HG02938 (cell line): ENCODE measurements at regions not wholly inside any gene's neighbourhood (a gene's known extent, or its start where the extent isn't known, plus 50 kb on each side); places are given as distances from the start of the nearest gene placed in this dataset.
"Not testable (repeated sequence)": the region's sequence is repeated elsewhere in the genome, so short reads cannot be mapped to it uniquely, and the experiment has no call there.

Experiments
- ATAC-seq: cut with Tn5 transposase; IDR thresholded peaks from one replicate; pipeline ENCODE4 v1.9.1; 2021; ENCODE audit warnings: mild to moderate bottlenecking, moderate library complexity; ENCODE audit not compliant: unreplicated experiment

- ATAC-seq: not testable (repeated sequence)
These were observed 197.4 kb upstream of the ZNF469 start for GRCh38 chr16:88185406-88185805.

DNA sequence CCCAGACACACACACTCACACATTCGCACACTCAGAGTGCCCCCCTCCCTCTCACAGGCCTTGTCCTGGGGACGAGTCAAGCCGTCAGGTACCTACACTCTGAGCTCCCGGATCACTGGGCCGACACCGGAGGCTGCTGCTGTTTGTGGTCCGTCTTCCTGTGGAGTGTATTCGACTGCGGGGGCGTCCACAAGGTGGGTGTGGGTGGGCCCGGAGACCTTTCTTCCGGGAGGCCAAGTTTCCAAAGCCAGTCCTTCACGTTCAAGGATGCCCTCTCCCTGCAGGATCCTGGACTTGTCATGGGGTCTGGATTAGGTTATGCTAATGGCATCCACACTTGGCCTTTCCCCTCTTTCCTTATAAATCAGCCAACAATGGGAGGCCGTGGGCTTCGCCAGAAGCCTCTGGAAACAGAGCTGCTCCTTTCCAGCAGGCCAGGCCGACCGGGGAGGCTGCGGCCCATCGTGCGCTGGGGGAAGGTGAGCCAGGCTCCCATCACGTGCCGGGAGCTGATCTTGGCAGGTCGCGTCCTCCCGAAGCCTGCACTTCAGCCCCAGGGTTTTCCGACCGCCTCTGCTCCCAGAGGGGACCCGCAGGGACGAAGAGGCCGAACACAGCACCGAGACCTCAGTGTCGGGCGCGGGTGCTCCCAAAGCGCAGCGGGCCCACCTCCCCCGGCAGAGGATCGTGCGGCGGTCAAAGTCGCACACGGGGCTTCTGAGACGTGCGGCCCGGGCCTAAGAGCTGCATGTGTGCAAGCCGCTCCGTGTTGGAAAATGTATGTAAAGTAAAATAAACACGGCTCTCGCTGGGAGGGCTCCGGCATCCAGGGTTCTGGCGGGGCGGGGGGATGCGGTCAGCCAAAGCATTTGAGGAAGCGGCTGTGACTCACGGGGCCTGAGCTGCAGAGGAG lies 196.5 kb upstream of the ZNF469 start:
- not testable (repeated sequence) for ATAC-seq

DNA sequence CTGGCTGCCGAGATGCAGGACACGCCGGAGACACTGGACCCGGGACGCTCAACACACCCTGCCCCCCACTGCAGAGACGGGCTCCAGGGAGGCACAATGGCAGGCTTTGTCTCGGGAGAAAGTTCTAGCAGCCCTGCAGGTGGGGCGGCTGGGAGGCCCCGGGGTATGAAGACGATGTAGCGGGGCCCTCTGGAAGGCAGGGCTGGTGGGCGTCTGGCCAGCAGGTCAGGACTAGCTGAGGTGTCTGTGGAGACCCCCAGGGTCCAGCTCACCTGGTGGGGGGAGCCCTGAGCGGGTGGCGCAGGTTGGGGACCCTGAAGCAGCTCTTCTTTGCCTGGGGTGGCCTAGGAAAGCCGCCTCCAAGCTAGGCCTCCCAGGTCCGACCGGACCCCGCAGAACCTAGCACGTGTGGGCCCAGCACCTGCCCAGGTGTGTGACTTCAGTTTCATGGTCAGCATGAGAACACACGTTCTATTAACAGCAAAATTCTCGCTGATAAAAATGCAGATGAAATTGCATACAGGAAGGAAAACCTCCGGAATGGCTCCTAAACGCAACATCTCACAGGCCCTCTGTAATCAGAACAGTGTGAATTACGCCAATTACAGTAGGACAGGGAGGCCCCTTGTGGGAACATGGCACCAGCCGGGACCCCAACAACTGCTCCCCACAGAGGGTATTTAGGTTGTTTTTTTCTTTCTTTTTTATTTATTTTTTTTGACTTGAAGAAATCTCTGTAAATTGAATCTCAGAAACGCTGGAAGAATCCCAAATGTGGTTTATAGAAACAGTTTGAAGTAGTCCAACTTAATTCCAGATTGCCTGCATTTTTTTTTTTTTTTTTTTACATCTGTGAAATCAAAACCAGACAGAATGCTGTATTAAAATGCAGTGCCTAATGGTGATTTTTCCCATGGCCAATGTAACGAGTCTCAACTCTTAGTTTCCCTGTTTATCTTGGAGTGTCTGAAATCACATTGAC lies 195.6 kb upstream of the ZNF469 start:
- not testable (repeated sequence) for ATAC-seq

GRCh38 chr16:88188171-88188895 lies 194.4 kb upstream of the ZNF469 start:
- ATAC-seq: not testable (repeated sequence)

GRCh38 chr16:88190592-88191095 lies 192.1 kb upstream of the ZNF469 start:
- not testable (repeated sequence) for ATAC-seq

DNA sequence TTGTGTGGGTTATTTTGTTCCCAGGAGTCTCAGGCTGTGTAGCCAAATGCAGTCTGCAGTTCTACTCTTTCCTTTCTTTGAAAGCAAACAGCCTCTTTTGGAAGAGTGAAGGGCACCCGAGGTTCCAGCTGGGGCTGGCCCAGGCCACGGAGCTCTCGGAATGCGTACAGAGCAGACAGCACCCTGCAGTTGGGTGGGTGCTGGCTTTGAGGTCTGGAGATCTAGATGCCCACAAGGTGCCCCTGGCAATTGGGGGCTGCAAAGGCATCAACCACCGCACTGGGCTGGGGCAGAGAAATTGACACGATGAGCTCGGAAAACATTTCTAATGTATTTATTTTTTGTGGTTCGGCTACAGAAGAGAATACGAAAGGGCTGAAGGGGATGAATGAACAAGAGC lies 191.6 kb upstream of the ZNF469 start:
- ATAC-seq: not testable (repeated sequence)

DNA sequence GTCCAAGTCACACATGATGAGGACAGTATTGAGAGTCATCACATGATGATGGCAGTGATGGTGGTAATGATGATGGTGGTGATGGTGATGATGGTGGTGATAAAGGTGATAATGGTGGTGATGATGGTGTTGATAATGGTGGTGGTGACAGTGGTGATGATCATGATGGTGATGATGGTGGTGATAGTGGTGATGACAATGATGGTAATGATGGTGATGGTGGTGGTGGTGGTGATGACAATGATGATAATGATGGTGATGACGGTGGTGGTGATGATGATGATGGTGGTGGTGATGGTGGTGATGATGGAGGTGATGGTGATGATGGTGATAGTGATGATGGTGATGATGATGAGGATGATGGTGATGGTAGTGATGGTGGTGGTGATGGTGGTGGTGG lies 190.2 kb upstream of the ZNF469 start:
- no peak for ATAC-seq

DNA sequence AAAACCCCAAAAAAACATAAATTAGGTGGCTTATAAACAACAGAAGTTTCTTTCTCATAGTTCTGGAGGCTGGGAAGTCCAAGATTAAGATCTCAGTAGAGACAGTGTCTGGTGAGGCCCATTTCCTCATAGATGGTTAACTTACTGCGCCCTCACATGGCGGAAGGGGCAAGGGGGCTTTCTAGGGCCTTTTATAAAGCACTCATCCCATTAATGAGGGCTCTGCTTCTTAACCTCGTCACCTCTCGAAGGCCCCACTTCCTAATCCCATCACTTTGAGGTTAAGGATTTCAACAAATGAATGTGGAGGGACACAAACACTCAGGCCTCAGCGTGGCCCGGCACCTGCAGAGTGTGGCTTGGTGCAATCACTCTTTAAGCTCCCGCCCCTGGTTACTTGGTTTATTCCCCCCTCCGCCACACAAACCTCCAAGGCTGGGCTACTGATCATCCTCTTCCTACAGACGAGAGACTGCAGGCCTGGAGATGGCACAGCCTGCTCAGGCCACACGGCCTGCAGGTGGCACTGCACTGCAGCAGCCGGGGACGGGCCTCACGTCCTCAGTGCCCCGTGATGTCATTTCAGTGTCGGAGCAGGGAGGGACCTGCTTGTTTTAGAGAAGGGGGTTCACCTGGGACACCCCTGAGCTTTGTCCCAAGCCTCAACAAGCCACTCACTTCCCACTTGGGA lies 188.9 kb upstream of the ZNF469 start:
- ATAC-seq: not testable (repeated sequence)

DNA sequence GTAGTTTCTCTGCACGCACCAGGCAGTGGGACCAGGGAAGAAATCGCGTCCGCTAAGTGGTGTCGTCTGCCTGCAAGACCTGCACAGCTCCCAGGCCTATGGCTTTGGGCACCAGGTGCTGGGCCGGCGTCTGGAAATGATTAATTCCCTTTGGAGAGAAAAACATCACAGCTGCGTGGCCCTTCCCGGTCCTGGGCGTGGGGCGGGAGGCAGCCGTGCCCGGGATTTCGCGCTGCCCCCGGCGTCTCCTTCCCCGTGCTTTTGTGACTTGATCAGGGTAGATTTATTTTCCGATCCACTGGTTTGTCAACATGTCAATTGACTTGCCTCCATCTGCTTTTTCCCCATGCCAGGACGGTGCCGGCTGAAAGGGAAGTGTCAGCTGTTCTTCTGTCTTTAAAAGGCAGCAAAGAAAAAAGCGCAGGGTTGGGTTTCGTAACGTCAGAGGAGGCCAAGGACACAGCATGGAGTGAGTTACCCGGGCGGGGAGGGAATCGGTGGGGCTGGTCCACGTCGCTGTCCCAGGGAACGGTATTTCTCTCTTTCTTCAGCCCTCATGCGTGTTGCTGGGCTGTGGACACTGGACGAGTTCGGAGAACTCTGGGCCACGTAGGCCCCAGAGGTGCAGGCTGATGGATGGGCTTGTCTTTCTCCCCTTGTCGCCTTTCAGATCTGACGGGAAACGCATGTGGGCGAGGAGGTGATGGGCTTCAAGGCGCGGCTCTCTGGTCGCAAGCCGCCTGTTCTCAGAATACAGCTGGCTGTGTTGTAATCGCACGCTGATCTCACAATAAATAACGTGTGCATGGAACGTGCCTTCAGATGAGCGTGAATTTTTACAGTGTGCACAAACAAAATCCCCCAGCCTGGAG lies 188.1 kb upstream of the ZNF469 start:
- no peak for ATAC-seq

DNA sequence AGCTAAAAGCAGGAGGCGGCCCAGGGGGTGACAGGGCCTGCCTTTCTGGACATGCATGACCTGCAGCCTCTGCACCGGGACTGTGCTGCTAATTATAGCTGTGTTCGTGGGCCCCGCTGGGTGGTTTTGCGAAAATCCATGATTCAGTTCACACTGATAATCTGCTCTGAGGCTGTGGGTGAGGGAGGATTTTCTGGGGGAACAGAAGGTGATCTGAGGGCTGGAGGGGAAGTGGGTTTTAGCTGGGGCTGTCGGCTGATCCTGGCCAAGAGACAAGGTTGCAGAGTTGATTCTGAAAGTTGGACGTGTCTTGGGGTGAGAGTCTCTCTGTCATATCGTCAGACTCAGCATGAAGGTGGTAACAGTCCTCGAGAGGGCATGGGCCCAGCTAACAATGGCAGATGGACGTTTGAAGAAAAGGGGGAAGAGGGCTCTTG lies 187.5 kb upstream of the ZNF469 start:
- no peak for ATAC-seq

DNA sequence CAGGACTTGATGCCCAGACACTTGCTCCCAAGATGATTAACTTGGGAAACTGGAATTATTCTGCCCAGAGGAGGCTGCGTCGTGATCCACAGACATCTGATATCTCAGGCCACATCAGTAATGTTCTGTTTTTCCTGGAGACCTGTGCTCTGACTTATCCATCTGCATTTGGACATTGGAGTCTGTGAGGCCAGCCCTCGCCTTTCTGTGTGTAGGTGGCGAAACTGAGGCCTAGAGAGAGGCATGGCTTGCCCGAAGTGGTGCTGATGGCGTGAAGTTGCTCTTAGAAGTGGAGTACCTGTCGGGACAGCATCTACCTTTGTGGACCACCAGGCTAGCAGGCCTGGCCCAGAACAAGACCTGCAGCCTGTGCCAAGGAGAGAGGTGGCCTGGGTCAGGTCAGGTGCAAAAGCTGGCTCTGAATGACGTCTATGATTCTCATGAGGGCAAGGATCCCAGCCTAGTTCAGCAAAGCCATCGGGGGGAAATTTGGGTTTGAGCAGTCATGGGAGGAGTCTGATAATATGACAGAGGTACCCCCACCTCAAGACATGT lies 186.8 kb upstream of the ZNF469 start:
- ATAC-seq: no peak

DNA sequence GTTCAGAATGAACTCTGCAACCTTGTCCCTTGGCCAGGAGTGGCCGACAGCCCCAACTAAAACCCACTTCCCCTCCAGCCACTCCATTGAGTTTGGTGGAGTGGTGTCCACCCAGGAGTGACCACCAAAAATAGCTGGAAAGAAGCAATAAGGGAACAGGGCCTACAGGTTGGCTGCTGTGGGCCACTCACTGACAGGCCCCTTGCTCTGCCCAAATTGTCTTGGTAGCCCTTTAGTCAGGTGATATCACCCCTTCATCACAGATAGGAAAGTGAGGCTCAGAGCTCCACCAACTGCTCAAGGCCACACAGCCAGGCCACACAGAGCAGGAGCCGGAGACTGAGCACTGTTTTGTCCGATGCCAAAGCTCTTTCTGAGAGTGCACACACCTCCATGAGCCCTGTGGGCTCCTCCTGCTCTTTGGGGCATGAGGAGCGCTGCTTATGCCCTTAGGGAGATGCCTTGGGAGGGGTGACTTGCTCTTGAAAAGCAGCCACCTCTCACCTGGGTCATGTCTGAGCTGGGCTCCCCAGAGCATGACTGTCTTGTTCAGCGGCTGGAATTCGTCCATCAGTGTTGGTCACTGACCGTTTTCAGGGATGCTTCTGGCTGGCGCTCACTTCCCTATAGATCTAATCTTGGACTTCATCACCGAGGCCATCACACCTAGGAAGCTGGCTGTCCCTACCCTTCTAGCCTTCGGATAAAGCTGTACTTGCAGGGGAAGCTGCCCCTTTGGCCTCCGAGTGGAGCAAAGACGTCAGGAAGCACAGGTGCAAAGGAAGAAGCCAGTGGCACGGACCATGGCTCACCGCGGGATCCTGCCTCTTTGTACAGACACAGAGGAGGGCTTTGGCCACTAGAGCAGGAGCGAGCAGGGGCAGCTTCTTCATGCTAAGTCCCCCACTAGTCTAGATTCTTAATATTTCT lies 186.0 kb upstream of the ZNF469 start:
- ATAC-seq: no peak

- ATAC-seq: no peak
These were observed 185.0 kb upstream of the ZNF469 start for GRCh38 chr16:88197481-88198456.

DNA sequence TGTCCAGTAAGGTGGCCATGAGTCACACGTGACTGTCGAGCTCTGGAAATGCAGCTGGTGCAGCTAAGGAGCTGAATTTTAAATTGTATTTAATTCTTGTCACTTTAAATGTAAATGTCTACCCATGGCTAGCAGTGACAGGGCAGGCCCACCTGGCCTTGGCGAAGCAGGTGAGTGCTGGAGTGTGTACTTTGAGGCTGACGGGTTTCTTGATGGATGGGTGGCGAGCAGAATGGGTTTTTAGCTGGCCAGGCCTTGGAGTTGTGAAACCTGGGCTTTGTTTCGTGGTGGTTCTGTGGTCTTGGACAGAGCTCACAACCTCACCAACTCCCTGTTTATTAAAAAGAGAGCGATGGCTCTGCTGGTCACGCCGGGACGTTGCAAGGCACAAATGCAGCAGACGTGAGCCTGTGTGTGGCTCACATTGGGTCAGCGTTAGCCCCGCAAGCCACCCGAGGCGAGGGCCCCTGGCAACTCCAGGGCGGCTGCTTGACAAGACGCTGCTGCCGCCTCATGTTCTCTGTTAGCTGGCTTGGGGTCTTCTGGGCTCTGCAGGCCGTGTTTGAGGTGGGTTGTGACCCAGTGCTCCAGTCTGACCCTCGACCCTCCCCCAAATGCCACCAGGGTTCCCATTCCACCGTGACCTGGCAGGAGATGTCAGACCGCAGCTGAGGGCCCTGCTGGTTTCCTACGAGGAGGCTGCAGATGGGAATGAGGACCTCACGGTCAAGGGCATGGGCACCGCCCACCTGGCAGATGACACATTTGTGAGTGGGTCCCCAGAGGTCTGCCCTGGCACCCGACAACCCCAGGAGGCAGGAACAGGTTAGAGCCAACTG lies 184.1 kb upstream of the ZNF469 start:
- ATAC-seq: not testable (repeated sequence)

- ATAC-seq: not testable (repeated sequence)
These were observed 183.2 kb upstream of the ZNF469 start for GRCh38 chr16:88199296-88200153.
